Stomach smooth muscle (tissue), 2 donors: ENCODE measurements at regions not wholly inside any gene's neighbourhood (a gene's known extent, or its start where the extent isn't known, plus 50 kb on each side); places are given as distances from the start of the nearest gene placed in this dataset.
"Not testable (repeated sequence)": the region's sequence is repeated elsewhere in the genome, so short reads cannot be mapped to it uniquely, and the experiment has no call there.

Experiments
- H3K27ac ChIP-seq: one replicate; pipeline ENCODE4 v1.7.0; 2013; ENCODE audit warnings: mild to moderate bottlenecking, low read length, inconsistent platforms
- H3K27me3 ChIP-seq, 2 donors: one replicate each; pipeline ENCODE4 v1.7.0; 2013; ENCODE audit warnings: low read length in 2 of 2; ENCODE audit not compliant: insufficient read depth in 2 of 2, control insufficient read depth in 1 of 2
- H3K36me3 ChIP-seq, 2 donors: one replicate each; pipeline ENCODE4 v1.7.0; 2013; ENCODE audit warnings: low read length in 2 of 2; ENCODE audit not compliant: control insufficient read depth in 2 of 2, insufficient read depth in 2 of 2
- H3K4me1 ChIP-seq: one replicate; pipeline ENCODE4 v1.7.0; 2013; ENCODE audit warnings: low read length; ENCODE audit not compliant: control insufficient read depth, insufficient read depth
- H3K4me3 ChIP-seq, 2 donors: one replicate each; pipeline ENCODE4 v1.7.0; 2013; ENCODE audit warnings: low read length in 2 of 2
- H3K9ac ChIP-seq, 2 donors: one replicate each; pipeline ENCODE4 v1.7.0; 2013; ENCODE audit warnings: low read length in 2 of 2, mild to moderate bottlenecking in 1 of 2
- H3K9me3 ChIP-seq, 2 donors: one replicate each; pipeline ENCODE4 v1.7.0; 2013; ENCODE audit warnings: low read length in 2 of 2; ENCODE audit not compliant: control insufficient read depth in 2 of 2
- donor health status: healthy.
- donor health status: Pancreatic carcinoma.

DNA sequence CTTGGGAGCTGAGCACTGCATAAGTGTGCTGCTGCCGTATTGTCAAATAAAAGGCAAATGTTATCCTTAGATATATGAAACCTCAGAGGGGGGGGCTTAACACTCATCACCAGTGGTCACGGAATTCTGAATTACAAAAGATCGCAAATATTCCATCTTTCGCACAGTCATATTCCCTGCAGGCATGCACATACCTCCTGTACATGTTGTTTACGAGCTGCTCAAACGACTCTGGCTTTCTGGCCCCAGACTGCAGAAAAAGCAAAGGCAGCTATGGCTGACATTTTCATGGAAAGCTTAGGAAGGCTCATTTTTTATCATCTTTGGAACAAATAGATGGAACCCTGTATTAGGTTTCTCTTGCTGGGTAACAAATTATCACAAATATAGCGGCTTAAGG lies 265.5 kb upstream of the NBPF12 start:
- H3K36me3 ChIP-seq, H3K9ac ChIP-seq, H3K4me3 ChIP-seq, H3K4me1 ChIP-seq, H3K27ac ChIP-seq, H3K9me3 ChIP-seq, H3K27me3 ChIP-seq: not testable (repeated sequence)

DNA sequence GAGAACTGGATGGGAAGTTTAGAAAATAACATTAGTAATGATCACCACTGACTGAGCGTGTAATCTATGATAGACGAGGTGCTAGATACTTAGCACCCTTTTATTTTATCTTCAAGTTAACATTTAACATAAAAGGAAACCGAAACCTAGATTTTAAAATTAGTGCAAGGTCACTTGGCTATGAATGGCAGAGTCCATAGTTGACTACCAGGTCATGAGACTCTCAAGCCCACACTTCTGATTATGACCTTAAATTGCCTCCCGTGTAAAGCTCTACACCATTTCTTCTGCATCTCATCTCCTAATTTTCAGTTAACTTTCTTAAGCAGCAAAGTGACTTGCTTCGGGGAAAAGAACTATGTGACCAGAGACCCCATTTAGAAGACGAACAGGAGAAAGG lies 266.5 kb upstream of the NBPF12 start:
- not testable (repeated sequence) for H3K27me3 ChIP-seq, H3K36me3 ChIP-seq, H3K4me3 ChIP-seq, H3K9me3 ChIP-seq, H3K4me1 ChIP-seq, H3K27ac ChIP-seq, H3K9ac ChIP-seq

DNA sequence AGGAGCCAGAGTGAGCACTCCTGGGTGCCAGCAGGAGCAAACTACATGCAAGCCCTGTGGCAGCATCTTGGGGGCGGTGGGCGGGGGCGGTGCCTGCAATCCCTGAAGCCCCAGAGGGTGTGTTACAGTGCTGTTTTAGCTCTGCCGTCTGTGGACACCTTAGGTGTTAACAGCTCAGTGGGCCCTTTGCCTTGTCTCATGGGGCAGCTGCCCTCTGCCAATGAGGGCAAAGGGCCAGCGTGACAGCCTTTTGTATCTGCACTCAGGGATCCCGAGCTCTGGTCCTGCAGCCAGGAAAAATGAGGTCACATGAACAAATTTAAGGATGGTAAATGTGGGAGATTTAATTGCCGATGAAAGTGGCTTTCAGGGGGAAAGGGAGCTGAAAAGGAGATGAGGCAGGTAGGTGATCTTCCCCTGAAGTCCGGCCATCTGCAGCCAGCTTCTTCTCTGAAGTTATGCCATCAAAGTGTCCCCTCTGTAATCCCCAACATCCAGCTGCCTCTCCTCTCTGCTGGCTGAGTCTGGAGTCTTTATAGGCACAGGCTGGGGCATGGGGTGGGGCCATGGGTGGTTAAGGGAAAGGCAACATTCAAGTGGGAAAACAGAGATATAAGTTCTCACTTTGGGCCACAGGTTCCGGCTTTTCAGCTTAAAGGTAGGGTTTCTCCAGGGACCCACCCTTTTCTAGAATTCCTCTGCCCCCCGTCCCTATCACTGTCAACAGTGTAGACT lies 267.1 kb upstream of the NBPF12 start:
- H3K4me1 ChIP-seq, H3K9me3 ChIP-seq, H3K4me3 ChIP-seq, H3K9ac ChIP-seq, H3K27ac ChIP-seq, H3K27me3 ChIP-seq, H3K36me3 ChIP-seq: not testable (repeated sequence)

DNA sequence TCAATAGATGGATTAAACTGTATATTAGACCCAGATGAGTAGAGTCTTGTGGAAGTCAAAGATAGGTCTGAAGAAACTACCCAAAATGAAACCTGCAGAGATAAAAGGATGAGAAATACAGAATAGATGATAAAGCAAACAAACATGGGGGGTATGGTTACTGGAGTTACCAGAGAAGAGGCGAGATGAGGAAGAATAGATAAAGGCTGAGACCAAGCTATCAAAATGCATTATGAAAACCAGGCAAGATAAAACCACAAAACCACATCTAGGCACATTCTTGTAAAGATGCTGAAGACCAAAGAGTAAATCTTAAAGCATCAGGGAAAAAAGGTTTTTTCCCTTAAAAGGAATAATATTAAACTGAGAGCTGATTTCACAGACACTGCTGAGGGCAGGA lies 271.8 kb upstream of the NBPF12 start:
- H3K27ac ChIP-seq, H3K4me1 ChIP-seq, H3K27me3 ChIP-seq, H3K9me3 ChIP-seq, H3K36me3 ChIP-seq, H3K9ac ChIP-seq, H3K4me3 ChIP-seq: not testable (repeated sequence)

DNA sequence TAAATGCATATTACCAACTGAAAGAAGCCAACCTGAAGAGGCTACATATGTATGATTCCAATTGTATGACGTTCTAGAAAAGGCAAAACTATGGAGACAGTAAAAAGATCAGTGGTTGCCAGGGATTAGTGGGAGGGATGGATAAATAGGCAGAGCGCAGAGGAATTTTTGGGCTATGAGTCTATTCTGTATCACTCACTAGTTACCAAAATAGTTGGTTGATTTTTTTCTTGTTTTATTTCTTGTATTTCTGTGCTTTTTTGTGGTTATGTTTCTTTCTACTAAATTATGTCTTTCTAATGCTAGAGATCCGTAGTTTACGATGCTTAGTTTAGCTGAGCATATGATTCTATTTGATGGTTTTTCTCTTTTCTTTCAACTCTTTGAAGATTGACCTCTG lies 277.9 kb upstream of the NBPF12 start:
- H3K9me3 ChIP-seq, H3K27me3 ChIP-seq, H3K4me1 ChIP-seq, H3K9ac ChIP-seq, H3K27ac ChIP-seq, H3K36me3 ChIP-seq, H3K4me3 ChIP-seq: not testable (repeated sequence)

DNA sequence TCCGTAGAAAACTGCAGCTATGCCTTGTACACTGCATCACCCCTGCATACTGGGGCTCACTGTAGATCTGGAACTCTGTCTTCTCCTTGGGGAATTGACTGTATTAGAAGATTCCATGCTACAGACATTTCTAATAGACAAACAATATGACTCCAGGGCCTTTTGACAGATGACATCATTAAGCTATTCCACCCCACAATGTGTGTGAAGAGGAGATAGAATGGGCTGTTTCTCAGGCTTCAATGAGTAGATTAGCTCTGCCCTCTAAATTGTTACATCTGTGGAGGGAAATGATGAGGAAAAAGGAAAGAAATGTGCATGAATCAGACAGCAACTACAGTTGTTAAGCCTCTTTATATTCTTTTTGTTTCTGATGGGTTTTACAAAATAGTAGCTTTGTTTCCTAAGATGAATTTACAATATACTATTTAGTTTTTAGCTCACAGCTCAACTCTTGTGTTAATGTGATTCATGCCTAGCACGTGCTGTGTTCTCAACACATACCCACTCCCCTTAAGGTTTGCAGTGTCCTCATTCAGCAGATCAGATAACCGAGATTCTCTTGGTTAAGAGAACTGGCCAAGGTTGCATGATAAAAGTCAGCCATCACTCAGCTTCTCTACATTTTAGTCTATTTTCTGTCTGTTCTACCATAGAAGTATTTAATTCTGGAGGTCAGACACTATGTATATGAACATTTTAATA lies 281.6 kb upstream of the NBPF12 start:
- not testable (repeated sequence) for H3K4me3 ChIP-seq, H3K9me3 ChIP-seq, H3K36me3 ChIP-seq, H3K4me1 ChIP-seq, H3K27me3 ChIP-seq, H3K9ac ChIP-seq, H3K27ac ChIP-seq

DNA sequence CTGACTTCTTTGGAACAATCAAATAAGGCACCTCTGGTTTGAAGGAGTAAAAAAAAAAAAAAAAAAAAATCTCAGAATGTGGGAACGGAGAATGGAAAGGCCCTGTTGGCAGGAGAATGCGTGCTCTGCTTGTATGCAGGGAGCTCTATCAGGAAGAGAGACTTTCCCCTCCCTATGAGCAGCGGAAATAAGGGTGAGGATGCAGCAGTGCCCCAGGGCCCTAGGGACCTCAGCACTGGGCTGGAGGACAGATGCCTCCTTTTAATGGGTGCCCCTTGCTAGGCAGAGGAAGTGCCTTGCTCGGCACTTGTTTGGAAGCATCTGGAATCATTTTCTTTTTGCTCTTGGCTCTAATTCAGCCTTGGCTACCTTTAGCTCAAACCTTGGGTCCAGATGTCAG lies 283.4 kb upstream of the NBPF12 start:
- H3K27ac ChIP-seq, H3K4me3 ChIP-seq, H3K4me1 ChIP-seq, H3K27me3 ChIP-seq, H3K36me3 ChIP-seq, H3K9me3 ChIP-seq, H3K9ac ChIP-seq: not testable (repeated sequence)

DNA sequence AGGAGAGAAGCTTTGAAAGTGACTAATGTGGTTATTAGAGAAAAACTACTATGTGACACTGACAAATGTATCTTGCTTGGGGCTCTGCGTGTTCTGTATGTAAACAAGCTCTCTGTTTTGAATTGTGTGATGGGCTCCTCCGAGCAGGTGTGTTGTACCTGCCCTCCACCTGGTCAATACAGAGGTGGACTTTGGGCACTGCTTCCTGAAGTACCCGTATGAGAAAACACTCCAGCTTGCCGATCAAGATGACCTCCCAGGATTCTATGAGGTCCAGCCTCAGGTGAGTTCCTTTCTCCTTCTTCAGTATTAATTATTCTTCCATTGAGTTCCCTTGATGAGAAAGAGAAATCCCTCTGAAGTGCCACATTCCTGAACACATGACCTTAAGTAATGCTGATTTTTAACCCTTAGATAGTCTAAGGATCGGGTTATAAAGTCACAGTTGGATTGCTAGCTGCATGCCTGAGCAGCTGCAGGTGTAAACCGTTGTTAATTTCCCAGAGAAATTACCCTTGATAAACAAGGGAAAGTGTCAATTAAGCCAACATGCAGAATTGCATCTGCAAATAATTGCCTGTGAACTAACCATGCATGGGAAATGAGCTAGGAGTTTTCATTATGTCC lies 292.0 kb upstream of the NBPF12 start:
- not testable (repeated sequence) for H3K4me1 ChIP-seq, H3K9me3 ChIP-seq, H3K9ac ChIP-seq, H3K27me3 ChIP-seq, H3K36me3 ChIP-seq, H3K27ac ChIP-seq, H3K4me3 ChIP-seq

DNA sequence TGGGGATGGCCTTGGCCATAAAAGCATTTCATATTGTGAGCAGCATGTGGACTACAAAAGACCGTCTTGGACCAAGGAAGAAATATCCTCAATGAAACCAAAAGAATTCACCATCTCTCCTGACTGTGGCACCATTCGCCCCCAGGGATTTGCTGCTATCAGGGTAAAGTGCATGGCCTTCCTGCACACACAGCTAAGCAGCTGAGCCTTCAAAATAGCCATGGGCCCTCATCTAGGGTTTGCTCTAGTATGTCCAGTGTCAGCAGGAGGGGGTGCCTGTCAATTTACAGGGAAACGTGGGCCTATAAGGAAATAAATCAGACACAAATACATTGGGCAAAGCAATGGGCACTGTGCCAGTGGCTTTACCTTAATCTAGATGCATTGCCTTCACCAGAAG lies 296.6 kb upstream of the NBPF12 start:
- not testable (repeated sequence) for H3K27ac ChIP-seq, H3K4me1 ChIP-seq, H3K4me3 ChIP-seq, H3K27me3 ChIP-seq, H3K36me3 ChIP-seq, H3K9ac ChIP-seq, H3K9me3 ChIP-seq

DNA sequence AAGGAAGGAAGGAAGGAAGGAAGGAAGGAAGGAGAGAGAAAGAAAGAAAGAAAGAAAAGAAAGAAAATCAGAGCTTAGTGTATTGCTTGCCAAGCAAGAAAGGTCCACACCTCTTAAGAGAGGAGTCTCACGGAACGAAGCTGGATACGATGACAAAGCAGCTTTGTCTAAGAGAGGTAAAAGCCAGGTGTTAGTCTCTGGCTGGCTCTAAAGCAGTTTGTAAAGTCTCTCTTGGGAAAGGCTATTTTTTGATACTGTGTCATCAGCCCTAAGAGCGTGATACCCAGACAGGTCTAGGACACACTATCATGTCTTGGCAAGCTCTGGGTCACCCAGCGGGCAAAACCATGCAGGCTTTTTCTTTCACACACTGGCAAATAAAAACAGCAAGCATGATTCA lies 297.5 kb upstream of the NBPF12 start:
- H3K9ac ChIP-seq, H3K27ac ChIP-seq, H3K4me3 ChIP-seq, H3K27me3 ChIP-seq, H3K4me1 ChIP-seq, H3K36me3 ChIP-seq, H3K9me3 ChIP-seq: not testable (repeated sequence)

DNA sequence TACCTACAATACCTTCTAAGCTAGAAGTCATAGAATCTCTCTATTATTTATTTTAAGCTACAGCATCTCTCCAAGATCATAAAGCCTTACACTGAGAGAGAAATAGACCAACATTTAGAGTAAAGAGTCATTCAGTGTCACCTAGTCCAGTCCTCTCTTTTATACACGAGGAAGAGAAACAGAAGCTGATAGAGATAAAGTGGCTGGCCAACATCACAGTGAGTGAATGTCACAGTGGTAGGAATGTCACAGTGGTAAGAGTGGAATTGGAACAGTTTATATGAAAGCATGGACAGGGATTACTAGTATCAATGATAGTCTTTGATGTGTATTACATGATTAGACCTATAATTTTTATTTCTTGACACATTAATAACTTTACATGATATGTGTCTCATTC lies 307.8 kb upstream of the NBPF12 start:
- H3K27me3 ChIP-seq, result not testable (repeated sequence)

More for the DNA sequence above, 307.8 kb upstream of the NBPF12 start:
- not testable (repeated sequence) for H3K4me1 ChIP-seq, H3K27ac ChIP-seq, H3K9ac ChIP-seq, H3K9me3 ChIP-seq, H3K4me3 ChIP-seq, H3K36me3 ChIP-seq
